ENCODE measurements at regions not wholly inside any gene's neighbourhood (a gene's known extent, or its start where the extent isn't known, plus 50 kb on each side); places are given as distances from the start of the nearest gene placed in this dataset.

GRCh38 chr7:10116511-10116910 lies 857.2 kb upstream of the PHF14 start:
- ChIA-PET POLR2A (no interaction called here), CTCF (no interaction called here)
- TF ChIP-seq CTCF (IDR thresholded peaks at IDR 0.05; ENCODE audit: insufficient read depth, low read length, missing control alignments): no peak
- H3K4me3 ChIP-seq (ENCODE audit: low read depth, low read length): no peak overlapping the region
- no peak for DNase-seq (ENCODE audit: low read depth, low spot score)

- CTCF ChIA-PET: no interaction called here
- DNase-seq (ENCODE audit: low read depth, low spot score): no peak
- no peak overlapping the region for H3K4me3 ChIP-seq (ENCODE audit: low read depth, low read length)
- POLR2A ChIA-PET: no interaction called here
- no peak for TF ChIP-seq CTCF (IDR thresholded peaks at IDR 0.05; ENCODE audit: insufficient read depth, low read length, missing control alignments)
Observed at GRCh38 chr7:10117815-10118214, 855.9 kb upstream of the PHF14 start.

- TF ChIP-seq CTCF (IDR thresholded peaks at IDR 0.05; ENCODE audit: insufficient read depth, low read length, missing control alignments): no peak
- ChIA-PET CTCF (no interaction called here), POLR2A (no interaction called here)
- no peak overlapping the region for H3K4me3 ChIP-seq (ENCODE audit: low read depth, low read length)
- DNase-seq (ENCODE audit: low read depth, low spot score): no peak
Observed at GRCh38 chr7:10120936-10121335, 852.7 kb upstream of the PHF14 start.

GRCh38 chr7:10121631-10122030 lies 852.0 kb upstream of the PHF14 start:
- no peak overlapping the region for H3K4me3 ChIP-seq (ENCODE audit: low read depth, low read length)
- no peak for DNase-seq (ENCODE audit: low read depth, low spot score)
- POLR2A ChIA-PET: no interaction called here
- CTCF ChIA-PET: no interaction called here
- no peak for TF ChIP-seq CTCF (IDR thresholded peaks at IDR 0.05; ENCODE audit: insufficient read depth, low read length, missing control alignments)

- ChIA-PET POLR2A (no interaction called here), CTCF (no interaction called here)
- TF ChIP-seq CTCF (IDR thresholded peaks at IDR 0.05; ENCODE audit: insufficient read depth, low read length, missing control alignments): no peak
- no peak for DNase-seq (ENCODE audit: low read depth, low spot score)
- no peak overlapping the region for H3K4me3 ChIP-seq (ENCODE audit: low read depth, low read length)
Observed at GRCh38 chr7:10122551-10123100, 851.0 kb upstream of the PHF14 start.

GRCh38 chr7:10128748-10129147 lies 844.9 kb upstream of the PHF14 start:
- TF ChIP-seq CTCF (IDR thresholded peaks at IDR 0.05; ENCODE audit: insufficient read depth, low read length, missing control alignments): no peak
- no peak for DNase-seq (ENCODE audit: low read depth, low spot score)
- ChIA-PET CTCF (no interaction called here), POLR2A (no interaction called here)
- no peak overlapping the region for H3K4me3 ChIP-seq (ENCODE audit: low read depth, low read length)

Data from AG04449 (cell line).